GM12875 (cell line): ENCODE measurements at regions not wholly inside any gene's neighbourhood (a gene's known extent, or its start where the extent isn't known, plus 50 kb on each side); places are given as distances from the start of the nearest gene placed in this dataset.

Experiments used
- H3K4me3 ChIP-seq: one replicate; pipeline ENCODE4 v1.5.1; 2011; ENCODE audit warnings: low read depth, low read length, control low read depth
- CTCF ChIP-seq: IDR thresholded peaks from 2 replicates; pipeline ENCODE4 v1.5.1; 2011; ENCODE audit warnings: low read depth, mild to moderate bottlenecking, control low read depth, inconsistent platforms, low read length, moderate library complexity, borderline replicate concordance; ENCODE audit not compliant: insufficient read depth

- no peak for TF ChIP-seq CTCF
- H3K4me3 ChIP-seq = no peak overlapping the region
Measured at GRCh38 chr13:83344518-83344917, 537.8 kb downstream of the SLITRK1 start.

- no peak overlapping the region for H3K4me3 ChIP-seq
- no peak for TF ChIP-seq CTCF
Measured at GRCh38 chr13:83340170-83340569, 542.1 kb downstream of the SLITRK1 start.

GRCh38 chr13:83333614-83334388 lies 548.5 kb downstream of the SLITRK1 start:
- no peak overlapping the region for H3K4me3 ChIP-seq
- TF ChIP-seq CTCF = no peak

GRCh38 chr13:83332751-83333150 lies 549.5 kb downstream of the SLITRK1 start:
- no peak for TF ChIP-seq CTCF

GRCh38 chr13:83327091-83327490 lies 555.2 kb downstream of the SLITRK1 start:
- no peak overlapping the region for H3K4me3 ChIP-seq
- no peak for TF ChIP-seq CTCF

More at GRCh38 chr13:83332751-83333150, 549.5 kb downstream of the SLITRK1 start:
- no peak overlapping the region for H3K4me3 ChIP-seq

- H3K4me3 ChIP-seq = no peak overlapping the region
- no peak for TF ChIP-seq CTCF
Measured at GRCh38 chr13:83325125-83325853, 557.0 kb downstream of the SLITRK1 start.
